GM12878 (cell line): ENCODE measurements at regions not wholly inside any gene's neighbourhood (a gene's known extent, or its start where the extent isn't known, plus 50 kb on each side); places are given as distances from the start of the nearest gene placed in this dataset.

Source experiments
- BHLHE40 ChIP-seq, 2 experiments: fragments of 450-650 bp in 1 of 2; IDR thresholded peaks; 2 replicates each; pipeline ENCODE4 v1.6.1; 2011 to 2017; ENCODE audit warnings: low read depth in 2 of 2, borderline replicate concordance in 1 of 2, improper control_type of control experiment in 1 of 2, low read length in 1 of 2, mild to moderate bottlenecking in 1 of 2
- CBX3 ChIP-seq: fragments of 200-600 bp; sonication (generic); IDR thresholded peaks from 2 replicates; pipeline ENCODE4 v1.6.1; 2016; ENCODE audit warnings: low read depth, borderline replicate concordance
- ETV6 ChIP-seq, 2 experiments: fragments of 450-650 bp in 1 of 2; IDR thresholded peaks in 1 of 2; conservative IDR thresholded peaks in 1 of 2; 2 replicates each; pipeline ENCODE4 v1.6.1; 2014; ENCODE audit warnings: antibody characterized with exemption in 1 of 2, borderline replicate concordance in 1 of 2, low read depth in 1 of 2, mild to moderate bottlenecking in 1 of 2, moderate library complexity in 1 of 2
- IKZF2 ChIP-seq, 2 experiments: fragments of 450-650 bp; IDR thresholded peaks; 2 replicates each; pipeline ENCODE4 v1.6.1; 2017; ENCODE audit warnings: mild to moderate bottlenecking in 2 of 2, moderate library complexity in 2 of 2
- POLR2A ChIP-seq: IDR thresholded peaks from 2 replicates; pipeline ENCODE4 v1.6.1; 2011; ENCODE audit warnings: low read depth, mild to moderate bottlenecking, low read length
- TF ChIP-seq, protein P1 (sequence below): IDR thresholded peaks from 2 replicates; pipeline ENCODE4 v1.6.1; 2011; ENCODE audit warnings: mild to moderate bottlenecking, low read depth, low read length, moderate library complexity; ENCODE audit not compliant: insufficient replicate concordance
- TF ChIP-seq, protein P2 (sequence below): fragments of 450-650 bp; IDR thresholded peaks from 2 replicates; pipeline ENCODE4 v1.6.1; 2017; ENCODE audit warnings: mild to moderate bottlenecking, moderate library complexity

DNA sequence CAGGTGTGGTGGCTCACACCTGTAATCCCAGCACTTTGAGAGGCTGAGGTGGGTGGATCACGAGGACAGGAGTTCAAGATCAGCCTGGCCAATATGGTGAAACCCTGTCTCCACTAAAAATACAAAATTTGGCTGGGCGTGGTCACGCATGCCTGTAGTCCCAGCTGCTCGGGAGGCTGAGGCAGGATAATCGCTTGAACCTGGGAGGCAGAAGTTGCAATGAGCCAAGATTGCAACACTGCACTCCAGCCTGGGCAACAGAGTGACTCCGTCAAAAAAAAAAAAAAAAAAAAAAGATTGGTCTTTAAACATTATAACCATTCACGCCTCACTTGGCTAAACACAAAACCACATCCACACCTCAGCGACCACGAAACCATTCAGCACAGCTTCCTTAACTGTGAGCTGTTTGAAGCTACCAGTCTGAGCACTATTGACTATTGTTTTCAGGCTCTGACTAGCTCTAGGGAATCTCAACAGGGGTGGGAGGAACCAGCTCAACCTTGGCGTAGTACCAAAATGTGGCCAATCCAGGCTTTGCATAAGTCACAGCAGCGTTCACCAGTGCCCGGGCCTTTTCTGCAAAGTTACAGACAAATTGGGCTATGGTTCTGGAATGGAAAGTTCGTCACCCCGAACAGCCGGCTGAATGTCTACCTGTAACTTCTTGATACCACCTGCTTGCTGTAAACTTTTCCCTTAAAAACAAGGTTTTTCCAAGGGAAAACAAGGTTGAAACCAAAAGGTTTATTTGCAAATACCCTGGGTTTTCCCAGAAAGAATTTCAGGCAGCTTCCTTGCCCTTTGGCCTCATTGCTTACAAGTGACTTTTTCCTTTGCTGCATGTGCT, 73.6 kb upstream of the DHX15 start (continued):
- TF ChIP-seq CBX3: no peak
- no peak for TF ChIP-seq ETV6 (conservative IDR thresholded peaks at IDR 0.05 in 1 of 2, IDR thresholded peaks at IDR 0.05 in 1 of 2; ENCODE audit: borderline replicate concordance in 1 of 2, low read depth in 1 of 2)
- peak in 1 of 2 experiments; percentile 21; a peak in 1 of 4 replicates for TF ChIP-seq BHLHE40 (IDR thresholded peaks at IDR 0.05; ENCODE audit: borderline replicate concordance in 1 of 2, low read depth in 2 of 2, low read length in 1 of 2)
- peak; percentile 55 to 63; a peak in 3 of 4 replicates for TF ChIP-seq IKZF2 (IDR thresholded peaks at IDR 0.05)
- no peak for TF ChIP-seq POLR2A
- TF ChIP-seq, protein P1, sequence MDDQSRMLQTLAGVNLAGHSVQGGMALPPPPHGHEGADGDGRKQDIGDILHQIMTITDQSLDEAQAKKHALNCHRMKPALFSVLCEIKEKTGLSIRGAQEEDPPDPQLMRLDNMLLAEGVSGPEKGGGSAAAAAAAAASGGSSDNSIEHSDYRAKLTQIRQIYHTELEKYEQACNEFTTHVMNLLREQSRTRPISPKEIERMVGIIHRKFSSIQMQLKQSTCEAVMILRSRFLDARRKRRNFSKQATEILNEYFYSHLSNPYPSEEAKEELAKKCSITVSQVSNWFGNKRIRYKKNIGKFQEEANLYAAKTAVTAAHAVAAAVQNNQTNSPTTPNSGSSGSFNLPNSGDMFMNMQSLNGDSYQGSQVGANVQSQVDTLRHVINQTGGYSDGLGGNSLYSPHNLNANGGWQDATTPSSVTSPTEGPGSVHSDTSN: no peak
- TF ChIP-seq, protein P2, sequence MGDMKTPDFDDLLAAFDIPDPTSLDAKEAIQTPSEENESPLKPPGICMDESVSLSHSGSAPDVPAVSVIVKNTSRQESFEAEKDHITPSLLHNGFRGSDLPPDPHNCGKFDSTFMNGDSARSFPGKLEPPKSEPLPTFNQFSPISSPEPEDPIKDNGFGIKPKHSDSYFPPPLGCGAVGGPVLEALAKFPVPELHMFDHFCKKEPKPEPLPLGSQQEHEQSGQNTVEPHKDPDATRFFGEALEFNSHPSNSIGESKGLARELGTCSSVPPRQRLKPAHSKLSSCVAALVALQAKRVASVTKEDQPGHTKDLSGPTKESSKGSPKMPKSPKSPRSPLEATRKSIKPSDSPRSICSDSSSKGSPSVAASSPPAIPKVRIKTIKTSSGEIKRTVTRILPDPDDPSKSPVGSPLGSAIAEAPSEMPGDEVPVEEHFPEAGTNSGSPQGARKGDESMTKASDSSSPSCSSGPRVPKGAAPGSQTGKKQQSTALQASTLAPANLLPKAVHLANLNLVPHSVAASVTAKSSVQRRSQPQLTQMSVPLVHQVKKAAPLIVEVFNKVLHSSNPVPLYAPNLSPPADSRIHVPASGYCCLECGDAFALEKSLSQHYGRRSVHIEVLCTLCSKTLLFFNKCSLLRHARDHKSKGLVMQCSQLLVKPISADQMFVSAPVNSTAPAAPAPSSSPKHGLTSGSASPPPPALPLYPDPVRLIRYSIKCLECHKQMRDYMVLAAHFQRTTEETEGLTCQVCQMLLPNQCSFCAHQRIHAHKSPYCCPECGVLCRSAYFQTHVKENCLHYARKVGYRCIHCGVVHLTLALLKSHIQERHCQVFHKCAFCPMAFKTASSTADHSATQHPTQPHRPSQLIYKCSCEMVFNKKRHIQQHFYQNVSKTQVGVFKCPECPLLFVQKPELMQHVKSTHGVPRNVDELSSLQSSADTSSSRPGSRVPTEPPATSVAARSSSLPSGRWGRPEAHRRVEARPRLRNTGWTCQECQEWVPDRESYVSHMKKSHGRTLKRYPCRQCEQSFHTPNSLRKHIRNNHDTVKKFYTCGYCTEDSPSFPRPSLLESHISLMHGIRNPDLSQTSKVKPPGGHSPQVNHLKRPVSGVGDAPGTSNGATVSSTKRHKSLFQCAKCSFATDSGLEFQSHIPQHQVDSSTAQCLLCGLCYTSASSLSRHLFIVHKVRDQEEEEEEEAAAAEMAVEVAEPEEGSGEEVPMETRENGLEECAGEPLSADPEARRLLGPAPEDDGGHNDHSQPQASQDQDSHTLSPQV: no peak
